DMS79 treated with DMSO at 0.1 percent for 48 hours (cell line): ENCODE measurements at regions not wholly inside any gene's neighbourhood (a gene's known extent, or its start where the extent isn't known, plus 50 kb on each side); places are given as distances from the start of the nearest gene placed in this dataset.
"Not testable (repeated sequence)": the region's sequence is repeated elsewhere in the genome, so short reads cannot be mapped to it uniquely, and the experiment has no call there.

Experiments
- DNase-seq: peaks from one replicate; lab custom pipeline; 2025; lab: John Stamatoyannopoulos, UW

- no peak for DNase-seq
Observed at GRCh38 chr3:18124501-18124900, 300.6 kb downstream of the SATB1 start.

GRCh38 chr3:18122264-18122663, 302.9 kb downstream of the SATB1 start:
- no peak for DNase-seq

DNA sequence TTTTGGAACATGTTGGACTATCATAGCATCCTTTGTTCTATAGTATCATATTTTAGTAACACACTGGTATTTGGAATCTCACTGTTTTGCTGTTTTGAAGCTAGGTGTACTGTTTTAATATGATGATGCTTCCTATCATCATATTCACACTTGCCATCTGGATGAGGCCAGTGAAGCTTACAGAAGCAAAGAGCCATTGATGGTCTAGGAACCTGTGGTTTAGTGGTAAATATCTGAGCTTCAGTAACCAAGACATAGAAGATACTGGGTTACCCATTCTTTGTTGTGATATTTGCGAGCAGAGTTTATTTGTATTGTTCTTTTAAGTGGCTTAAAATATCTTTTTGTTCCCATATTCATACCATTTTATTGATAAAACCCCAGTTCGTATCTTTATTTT, 304.1 kb downstream of the SATB1 start:
- DNase-seq = no peak

DNA sequence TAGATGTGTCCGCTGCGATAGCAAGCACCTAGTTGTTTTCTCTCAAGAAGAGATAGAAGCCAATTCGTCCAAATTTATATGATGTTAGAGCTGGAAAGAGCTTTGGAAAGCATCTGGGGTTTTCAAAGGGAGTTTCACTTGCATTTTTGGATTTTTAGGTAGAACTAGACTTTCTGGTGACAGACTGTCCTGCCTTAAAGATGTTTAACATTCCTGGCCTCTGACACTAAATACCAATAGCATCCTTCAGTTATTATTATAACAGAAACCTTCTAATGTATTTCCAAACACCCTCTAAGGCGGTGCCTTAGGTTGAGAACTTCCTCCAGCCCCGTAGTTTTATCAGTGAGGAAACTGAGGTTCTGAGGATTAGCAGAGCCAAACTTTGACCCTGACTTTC, 305.3 kb downstream of the SATB1 start:
- no peak for DNase-seq

GRCh38 chr3:18114894-18115293, 310.2 kb downstream of the SATB1 start:
- no peak for DNase-seq

GRCh38 chr3:18113417-18113816, 311.7 kb downstream of the SATB1 start:
- DNase-seq = no peak

GRCh38 chr3:18112674-18113375, 312.3 kb downstream of the SATB1 start:
- DNase-seq = no peak

GRCh38 chr3:18111796-18112232, 313.3 kb downstream of the SATB1 start:
- DNase-seq = no peak

DNA sequence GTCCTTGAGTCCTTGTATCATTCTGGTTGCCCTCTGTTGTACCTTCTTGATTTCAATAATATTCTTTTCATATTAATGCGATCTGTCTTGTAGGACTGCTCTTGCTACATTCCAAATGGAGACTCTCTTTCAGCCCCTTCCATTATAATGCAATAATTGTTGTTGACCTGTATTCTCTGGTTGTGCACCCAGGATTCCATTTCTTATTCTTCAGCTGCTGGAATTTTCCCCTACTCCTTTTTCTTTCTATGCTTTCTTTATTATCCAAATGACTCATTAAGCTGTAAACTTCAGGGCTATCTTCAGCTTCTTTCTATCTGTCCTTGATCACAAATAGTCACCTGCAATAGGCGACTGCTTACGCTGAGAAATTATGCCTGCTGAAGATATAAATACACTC, 321.5 kb downstream of the SATB1 start:
- DNase-seq = no peak

DNA sequence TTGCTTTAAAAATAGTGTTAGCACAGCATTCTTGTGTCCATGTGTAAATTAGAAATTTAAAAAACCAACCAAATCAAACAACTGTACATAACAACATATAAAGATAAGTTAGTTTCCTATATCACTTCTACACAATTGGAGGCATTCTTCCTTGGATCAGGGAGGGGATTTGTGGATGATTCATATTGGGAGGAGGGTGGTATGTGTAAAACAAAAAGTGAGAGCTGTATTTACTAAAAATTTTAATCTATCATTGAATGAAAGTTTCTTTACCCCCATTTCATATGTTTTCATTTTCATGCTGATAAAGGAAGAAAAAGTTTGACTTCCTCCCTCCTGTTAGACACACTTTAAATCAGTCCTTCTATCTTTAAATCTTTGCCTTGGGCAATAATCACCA, 325.0 kb downstream of the SATB1 start:
- DNase-seq = no peak

DNA sequence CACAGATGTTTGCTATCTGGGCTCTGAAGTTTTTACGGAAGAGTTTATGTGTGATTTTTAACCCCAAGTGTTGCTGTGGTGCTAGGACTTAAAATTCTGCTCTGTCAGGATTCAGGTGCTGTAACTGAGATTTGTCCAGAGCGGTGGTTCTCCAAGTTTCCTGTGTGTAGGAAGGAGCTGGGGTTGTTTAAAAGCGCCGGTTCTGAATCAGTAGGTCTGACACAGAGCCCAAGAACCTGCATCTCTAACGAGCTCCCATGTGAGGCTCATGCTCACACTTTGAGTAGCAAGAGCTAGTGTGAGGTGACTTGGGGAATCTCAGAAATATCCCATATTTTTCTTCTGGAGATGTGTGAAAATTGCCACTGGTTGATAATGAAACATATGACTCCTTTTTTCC, 325.5 kb downstream of the SATB1 start:
- DNase-seq = no peak

DNA sequence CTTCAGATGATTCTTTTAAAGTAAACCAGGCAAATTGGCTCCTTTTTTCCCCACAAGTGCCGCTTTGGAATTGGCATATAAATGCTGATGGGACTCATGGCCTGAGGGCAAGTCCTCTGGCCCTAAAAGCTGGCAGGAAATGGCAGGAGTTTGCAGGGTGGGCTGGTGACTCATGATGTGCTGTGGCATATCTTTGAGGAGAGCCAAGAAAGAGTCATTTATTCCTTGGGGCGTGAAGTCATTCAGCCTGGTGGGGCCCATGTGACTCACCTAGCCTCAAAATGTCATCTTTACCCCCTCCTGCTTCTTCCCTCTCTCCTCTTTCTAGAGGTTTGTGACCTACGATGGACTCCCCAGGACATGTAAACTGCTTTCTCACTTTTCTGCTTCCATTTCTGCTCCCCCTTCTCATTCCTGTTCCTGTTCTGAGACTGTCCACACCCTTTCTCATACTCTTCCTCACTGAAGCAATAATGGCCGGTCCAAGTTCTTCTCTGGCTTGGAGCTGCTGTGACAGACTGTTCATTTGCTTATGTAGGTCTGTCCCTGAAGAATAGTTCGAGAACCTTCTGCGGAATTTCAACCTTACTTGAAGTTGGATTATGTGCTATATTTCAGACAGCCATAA, 326.1 kb downstream of the SATB1 start:
- no peak for DNase-seq

DNA sequence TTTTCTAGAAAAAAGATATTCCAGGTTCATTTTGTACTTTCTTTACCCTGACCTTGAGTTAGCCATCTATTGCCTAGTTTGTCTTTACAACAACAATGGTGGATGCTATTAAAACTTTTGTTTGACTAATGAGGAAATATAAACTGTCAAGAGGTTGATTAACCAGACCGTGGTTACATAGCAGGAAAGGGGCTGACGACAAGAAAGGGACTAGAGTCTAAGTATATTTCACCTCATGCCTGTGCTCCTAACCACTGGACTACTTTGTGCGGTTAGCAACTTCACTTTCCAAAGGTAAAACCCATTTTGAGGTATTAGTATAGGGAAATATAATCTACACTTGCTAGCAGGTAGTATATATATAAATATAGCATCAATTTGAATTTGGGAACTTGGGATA, 327.1 kb downstream of the SATB1 start:
- DNase-seq = no peak

DNA sequence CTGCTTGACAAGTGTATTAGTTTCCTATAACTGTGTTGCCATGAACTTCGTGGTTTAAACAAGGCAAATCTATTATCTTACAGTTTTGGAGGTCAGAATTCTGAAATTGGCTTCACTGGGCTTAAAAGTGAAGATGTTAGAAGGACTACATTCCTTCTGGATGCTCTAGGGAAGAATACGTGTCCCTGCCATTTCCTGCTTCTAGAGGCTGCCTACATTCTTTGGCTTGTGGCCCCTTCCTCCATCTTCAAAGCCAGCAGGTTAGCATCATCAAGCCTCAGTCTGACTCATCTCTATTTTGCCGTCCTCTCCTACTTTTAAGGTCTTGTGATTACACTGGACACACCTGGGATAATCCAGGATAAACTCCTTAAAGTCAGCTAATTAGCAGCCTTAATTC, 327.7 kb downstream of the SATB1 start:
- DNase-seq = no peak

- DNase-seq = no peak
Observed at GRCh38 chr3:18092726-18093125, 332.4 kb downstream of the SATB1 start.

- DNase-seq = no peak
Observed at GRCh38 chr3:18090377-18090776, 334.8 kb downstream of the SATB1 start.

DNA sequence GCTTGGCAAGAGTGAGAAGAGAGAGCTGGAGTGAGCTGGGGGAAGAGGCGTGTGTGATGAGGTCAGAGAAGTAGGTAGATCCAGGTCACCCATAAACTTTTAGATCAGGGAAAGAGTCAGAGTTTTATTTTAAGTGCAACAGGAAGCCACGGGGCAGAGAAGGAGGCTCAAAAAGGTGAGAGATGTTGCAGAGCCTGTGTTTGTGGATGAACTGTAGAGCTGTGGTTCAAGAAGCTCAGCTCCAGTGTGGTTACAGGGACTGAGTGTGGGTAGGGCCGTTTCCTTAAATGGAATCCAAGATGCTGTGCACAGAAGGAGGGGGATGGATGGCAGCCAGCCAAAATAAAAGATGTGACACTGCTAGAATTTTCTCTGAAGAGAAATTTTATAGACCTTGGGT, 337.2 kb downstream of the SATB1 start:
- DNase-seq = no peak

- DNase-seq = no peak
Observed at GRCh38 chr3:18086760-18087159, 338.4 kb downstream of the SATB1 start.

DNA sequence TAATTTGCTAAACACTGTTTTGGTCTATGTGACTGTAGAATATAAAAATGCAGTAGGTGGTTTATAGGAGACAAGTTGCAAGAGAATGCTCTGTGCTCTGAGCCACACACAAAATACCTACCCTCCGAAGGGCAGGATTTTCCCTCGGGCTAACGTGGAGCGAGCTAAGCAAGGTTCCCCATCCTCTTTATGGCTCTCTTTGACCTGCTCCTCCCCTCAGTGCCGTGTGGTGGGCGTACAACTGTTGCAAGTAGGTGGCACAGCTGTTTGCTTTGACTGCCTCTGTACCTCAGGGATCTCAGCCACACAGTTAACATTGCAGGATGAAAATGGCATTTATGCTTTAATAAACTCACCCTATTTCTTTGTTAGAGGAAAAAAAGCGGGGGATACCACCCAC, 339.1 kb downstream of the SATB1 start:
- no peak for DNase-seq

GRCh38 chr3:18085429-18085828, 339.7 kb downstream of the SATB1 start:
- DNase-seq = no peak

DNA sequence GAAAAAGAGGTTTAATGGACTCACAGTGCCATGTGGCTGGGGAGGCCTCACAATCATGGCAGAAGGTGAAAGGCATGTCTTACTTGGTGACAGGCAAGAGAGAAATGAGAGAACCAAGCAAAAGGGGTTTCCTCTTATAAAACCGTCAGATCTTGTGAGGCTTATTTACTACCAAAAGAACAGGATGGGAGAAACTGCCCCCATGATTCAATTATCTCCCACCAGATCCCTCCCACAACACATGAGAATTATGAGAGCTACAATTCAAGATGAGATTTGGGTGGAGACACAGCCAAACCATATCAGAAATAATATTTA, 340.8 kb upstream of the TBC1D5 start:
- not testable (repeated sequence) for DNase-seq

DNA sequence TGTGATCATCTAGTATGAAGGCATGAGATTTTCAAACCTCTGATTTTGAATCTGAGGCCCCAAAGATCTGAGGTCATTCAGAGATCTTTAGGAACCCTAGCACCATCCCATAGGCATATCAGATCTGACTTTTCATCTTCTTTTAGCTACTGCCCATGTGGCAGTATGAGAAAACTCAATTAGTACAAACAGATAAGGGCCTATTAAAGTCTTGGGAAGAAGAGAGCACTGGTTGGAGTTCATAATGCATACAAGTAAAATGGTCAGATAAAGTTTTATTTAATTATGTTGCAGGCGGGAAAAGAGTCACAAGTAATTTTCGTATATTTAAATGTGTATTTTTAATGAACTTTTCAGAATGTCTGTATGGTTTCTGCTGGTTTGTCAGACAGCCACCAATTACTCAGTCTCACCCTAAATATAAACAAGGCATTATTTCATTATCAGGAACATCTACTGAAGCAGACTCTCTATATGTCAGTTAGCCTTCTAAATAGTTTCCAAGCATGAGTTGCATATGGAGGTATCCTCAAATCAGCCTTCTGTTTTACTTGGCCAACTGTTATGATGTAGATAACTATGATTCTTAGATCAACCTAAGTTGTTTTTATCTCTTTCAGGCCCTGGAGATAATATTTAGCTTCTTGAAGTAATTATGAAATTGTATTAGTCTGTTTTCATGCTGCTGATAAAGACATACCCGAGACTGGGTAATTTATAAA, 340.3 kb upstream of the TBC1D5 start:
- no peak for DNase-seq

DNA sequence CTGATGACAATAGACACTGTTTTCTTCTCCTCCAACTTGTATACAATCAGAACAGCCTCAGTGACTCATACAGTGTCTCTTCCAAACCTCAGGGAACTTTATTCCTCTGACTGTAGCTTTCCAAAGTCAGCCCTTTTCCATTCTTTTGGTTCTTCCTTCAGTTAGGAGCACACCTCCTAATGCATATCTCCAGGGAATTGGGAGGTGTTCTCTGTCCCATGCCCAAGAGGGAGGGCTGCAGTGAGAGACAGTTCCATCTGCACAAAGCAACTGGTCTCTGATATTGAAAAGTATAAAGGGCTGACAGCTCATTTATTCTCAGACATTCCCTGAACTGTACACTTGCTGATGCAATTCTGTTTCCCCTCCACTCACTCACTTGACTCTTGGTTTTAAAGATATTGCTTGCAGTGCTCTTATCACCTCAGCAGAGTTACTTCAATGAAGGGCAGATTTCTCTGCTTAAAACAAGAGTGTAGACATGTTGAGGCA, 337.8 kb upstream of the TBC1D5 start:
- DNase-seq = no peak
